Esophagus muscularis mucosa (tissue), 4 donors: ENCODE measurements at regions not wholly inside any gene's neighbourhood (a gene's known extent, or its start where the extent isn't known, plus 50 kb on each side); places are given as distances from the start of the nearest gene placed in this dataset.

Experiments
- EP300 ChIP-seq: sonication (generic); formaldehyde crosslinking; IDR thresholded peaks from one replicate; pipeline ENCODE4 v1.6.1; 2017; ENCODE audit warnings: antibody characterized with exemption
- POLR2A ChIP-seq: fragments of 450-650 bp; IDR thresholded peaks from one replicate; pipeline ENCODE4 v1.6.1; 2017; ENCODE audit warnings: antibody characterized with exemption, moderate library complexity, mild to moderate bottlenecking, low read depth
- POLR2AphosphoS5 ChIP-seq, 2 donors: sonication (generic); formaldehyde crosslinking; IDR thresholded peaks; one replicate each; pipeline ENCODE4 v1.6.1; 2017; ENCODE audit warnings: antibody characterized with exemption in 2 of 2
- TF ChIP-seq, protein P1 (sequence below), 3 experiments: fragments of 200-600 bp in 2 of 3; fragments of 450-650 bp in 1 of 3; sonication (generic) in 2 of 3; IDR thresholded peaks; one replicate each; pipeline ENCODE4 v1.5.1; 2017 to 2019; ENCODE audit warnings: antibody characterized with exemption in 3 of 3, mild to moderate bottlenecking in 2 of 3, moderate library complexity in 1 of 3

DNA sequence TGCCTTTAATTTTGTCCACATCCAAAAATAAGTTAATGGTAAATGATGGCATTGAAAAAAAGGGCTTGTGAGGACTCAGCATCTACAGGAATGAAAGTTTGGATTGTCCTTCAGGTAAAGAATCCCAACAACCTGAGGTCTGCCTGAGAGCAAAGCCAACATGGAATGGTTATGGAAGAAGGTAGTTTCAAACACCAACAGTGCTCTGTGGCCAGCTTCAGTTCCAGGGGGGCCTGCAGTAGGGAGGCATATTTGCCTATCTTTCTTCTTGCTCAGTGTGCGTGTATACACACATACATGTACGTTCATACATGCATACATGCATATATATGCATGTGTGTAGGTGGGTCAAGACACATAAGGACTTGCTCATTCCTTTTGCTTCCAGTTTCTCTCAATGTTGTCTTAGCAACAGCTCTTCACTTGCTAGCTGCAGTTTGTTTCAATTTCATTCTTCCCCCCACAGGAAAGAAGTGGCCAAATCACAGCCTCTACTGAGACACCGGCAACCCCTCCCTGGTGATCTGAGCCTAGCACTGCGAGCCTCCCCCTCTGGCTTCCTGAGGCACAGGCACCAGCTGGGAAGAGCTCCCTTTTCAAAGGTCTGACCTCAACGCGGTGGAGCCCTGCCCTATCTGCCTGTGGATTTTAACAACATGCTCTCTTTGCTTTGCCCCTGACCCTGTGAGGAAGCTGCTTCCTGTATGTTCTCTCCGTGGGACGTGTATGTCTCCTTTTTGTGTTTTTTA is 146.2 kb downstream of the KLF13 start:
- TF ChIP-seq, protein P1, sequence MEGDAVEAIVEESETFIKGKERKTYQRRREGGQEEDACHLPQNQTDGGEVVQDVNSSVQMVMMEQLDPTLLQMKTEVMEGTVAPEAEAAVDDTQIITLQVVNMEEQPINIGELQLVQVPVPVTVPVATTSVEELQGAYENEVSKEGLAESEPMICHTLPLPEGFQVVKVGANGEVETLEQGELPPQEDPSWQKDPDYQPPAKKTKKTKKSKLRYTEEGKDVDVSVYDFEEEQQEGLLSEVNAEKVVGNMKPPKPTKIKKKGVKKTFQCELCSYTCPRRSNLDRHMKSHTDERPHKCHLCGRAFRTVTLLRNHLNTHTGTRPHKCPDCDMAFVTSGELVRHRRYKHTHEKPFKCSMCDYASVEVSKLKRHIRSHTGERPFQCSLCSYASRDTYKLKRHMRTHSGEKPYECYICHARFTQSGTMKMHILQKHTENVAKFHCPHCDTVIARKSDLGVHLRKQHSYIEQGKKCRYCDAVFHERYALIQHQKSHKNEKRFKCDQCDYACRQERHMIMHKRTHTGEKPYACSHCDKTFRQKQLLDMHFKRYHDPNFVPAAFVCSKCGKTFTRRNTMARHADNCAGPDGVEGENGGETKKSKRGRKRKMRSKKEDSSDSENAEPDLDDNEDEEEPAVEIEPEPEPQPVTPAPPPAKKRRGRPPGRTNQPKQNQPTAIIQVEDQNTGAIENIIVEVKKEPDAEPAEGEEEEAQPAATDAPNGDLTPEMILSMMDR (IDR thresholded peaks at IDR 0.05) = no peak
- TF ChIP-seq EP300 = no peak
- no peak for TF ChIP-seq POLR2A
- no peak for TF ChIP-seq POLR2AphosphoS5 (IDR thresholded peaks at IDR 0.05)
